OCI-LY7 (cell line): ENCODE measurements at regions not wholly inside any gene's neighbourhood (a gene's known extent, or its start where the extent isn't known, plus 50 kb on each side); places are given as distances from the start of the nearest gene placed in this dataset.

Source experiments
- CTCF ChIP-seq: fragments of 200-600 bp; sonication (generic); conservative IDR thresholded peaks from 2 replicates; pipeline ENCODE4 v1.5.1; 2014; ENCODE audit warnings: mild to moderate bottlenecking, antibody characterized with exemption, low read length, moderate library complexity, mixed read lengths
- EZH2phosphoT487 ChIP-seq: fragments of 200-600 bp; sonication (generic); IDR thresholded peaks from 2 replicates; pipeline ENCODE4 v1.6.1; 2018; ENCODE audit warnings: low read depth, borderline replicate concordance, mild to moderate bottlenecking, mixed run types, antibody characterized with exemption, low read length, moderate library complexity, mixed read lengths

- TF ChIP-seq CTCF (no peak), EZH2phosphoT487 (no peak)
These were observed 55.5 kb upstream of the FAM171A1 start for GRCh38 chr10:15426558-15426957.
